MM.1S (cell line): ENCODE measurements at regions not wholly inside any gene's neighbourhood (a gene's known extent, or its start where the extent isn't known, plus 50 kb on each side); places are given as distances from the start of the nearest gene placed in this dataset.

Experiments
- DNase-seq: peaks from one replicate; pipeline ENCODE4 v3.0.0-alpha.2; 2015
- H2AFZ ChIP-seq: fragments of 300-600 bp; sonication (generic); 2 replicates; pipeline ENCODE4 v1.6.0; 2016; ENCODE audit warnings: antibody characterized with exemption, low read length
- H3F3A ChIP-seq: fragments of 300-600 bp; sonication (generic); 2 replicates; pipeline ENCODE4 v1.6.1; 2016; ENCODE audit warnings: mild to moderate bottlenecking, antibody characterized with exemption, low read length, moderate library complexity, mixed read lengths; ENCODE audit not compliant: insufficient read depth
- H3K27ac ChIP-seq: fragments of 300-600 bp; sonication (generic); 2 replicates; pipeline ENCODE4 v1.5.1; 2016; ENCODE audit warnings: mild to moderate bottlenecking, low read length
- H3K27me3 ChIP-seq: fragments of 300-600 bp; sonication (generic); replicated peaks from 2 replicates; pipeline ENCODE4 v1.6.0; 2016; ENCODE audit warnings: low read length; ENCODE audit not compliant: insufficient read depth
- H3K36me3 ChIP-seq: fragments of 300-600 bp; sonication (generic); replicated peaks from 2 replicates; pipeline ENCODE4 v1.6.1; 2016; ENCODE audit warnings: mild to moderate bottlenecking, low read length, mixed read lengths; ENCODE audit not compliant: insufficient read depth
- H3K4me1 ChIP-seq: fragments of 300-600 bp; sonication (generic); 2 replicates; pipeline ENCODE4 v1.6.1; 2016; ENCODE audit warnings: low read length, mixed read lengths
- H3K4me2 ChIP-seq: fragments of 300-600 bp; sonication (generic); 2 replicates; pipeline ENCODE4 v1.6.0; 2016; ENCODE audit warnings: low read depth, low read length
- H3K4me3 ChIP-seq: fragments of 300-600 bp; sonication (generic); 2 replicates; pipeline ENCODE4 v1.5.1; 2016; ENCODE audit warnings: low read length, mixed read lengths
- H3K79me2 ChIP-seq: fragments of 300-600 bp; sonication (generic); 2 replicates; pipeline ENCODE4 v1.6.1; 2016; ENCODE audit warnings: mixed run types, low read length, mixed read lengths
- H3K9ac ChIP-seq: fragments of 300-600 bp; sonication (generic); 2 replicates; pipeline ENCODE4 v1.6.1; 2016; ENCODE audit warnings: low read length, mixed read lengths
- H3K9me2 ChIP-seq: fragments of 300-600 bp; sonication (generic); replicated peaks from 2 replicates; pipeline ENCODE4 v1.6.1; 2016; ENCODE audit warnings: mild to moderate bottlenecking, low read length, mixed read lengths; ENCODE audit not compliant: insufficient read depth
- H3K9me3 ChIP-seq: fragments of 300-600 bp; sonication (generic); replicated peaks from 2 replicates; pipeline ENCODE4 v1.6.1; 2016; ENCODE audit warnings: mild to moderate bottlenecking, low read length, mixed read lengths; ENCODE audit not compliant: insufficient read depth
- H4K20me1 ChIP-seq: fragments of 300-600 bp; sonication (generic); 2 replicates; pipeline ENCODE4 v1.6.1; 2016; ENCODE audit warnings: mild to moderate bottlenecking, low read length, moderate library complexity, mixed read lengths; ENCODE audit not compliant: insufficient read depth
- EZH2 ChIP-seq: fragments of 300-600 bp; sonication (generic); optimal IDR thresholded peaks from 2 replicates; pipeline ENCODE3; 2017; ENCODE audit warnings: low read depth, mild to moderate bottlenecking, antibody characterized with exemption, low read length, mixed read lengths
- EZH2phosphoT487 ChIP-seq: fragments of 300-600 bp; sonication (generic); IDR thresholded peaks from 2 replicates; pipeline ENCODE4 v1.6.1; 2018; ENCODE audit warnings: antibody characterized with exemption, low read length
- TF ChIP-seq, protein P1 (sequence below): fragments of 300-600 bp; sonication (generic); IDR thresholded peaks from 2 replicates; pipeline ENCODE4 v1.5.1; 2016; ENCODE audit warnings: antibody characterized with exemption, low read length, mixed read lengths

DNA sequence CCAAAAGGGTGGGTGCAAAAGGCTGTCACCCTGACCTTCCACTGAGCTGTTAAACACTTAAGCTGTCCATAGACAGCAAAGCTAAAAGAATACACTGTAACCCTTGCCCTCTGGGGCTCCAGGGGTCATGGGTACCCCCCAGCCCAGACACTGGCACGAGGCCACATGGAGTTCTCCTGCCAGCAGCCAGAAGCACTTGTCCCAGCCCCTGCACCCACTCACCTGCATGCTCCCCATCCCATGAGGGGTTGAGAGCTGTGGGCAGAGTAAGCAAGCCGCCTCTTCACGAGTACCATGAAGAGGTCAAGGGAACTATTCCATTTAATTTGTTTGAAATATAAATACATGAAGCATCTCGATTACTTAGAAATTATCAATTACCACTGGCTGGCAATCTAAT, 867.1 kb upstream of the ZEB2 start:
- Histone ChIP-seq H3K27ac (no peak overlapping the region), H3K9ac (no peak overlapping the region), H3K36me3 (no peaks in the 10 kb centered on the region), H3K4me2 (no peak overlapping the region), H4K20me1 (no peaks in the 10 kb centered on the region; the same call in 1 of the 2 replicates), H3K27me3 (no peaks in the 10 kb centered on the region), H2AFZ (no peak overlapping the region), H3K4me3 (no peak overlapping the region), H3F3A (no peaks in the 10 kb centered on the region), H3K9me2 (no peaks in the 10 kb centered on the region), H3K4me1 (no peaks in the 10 kb centered on the region), H3K79me2 (no peaks in the 10 kb centered on the region), H3K9me3 (no peaks in the 10 kb centered on the region)
- no peak for DNase-seq
- TF ChIP-seq EZH2phosphoT487 (no peak), EZH2 (no peak)
- TF ChIP-seq, protein P1, sequence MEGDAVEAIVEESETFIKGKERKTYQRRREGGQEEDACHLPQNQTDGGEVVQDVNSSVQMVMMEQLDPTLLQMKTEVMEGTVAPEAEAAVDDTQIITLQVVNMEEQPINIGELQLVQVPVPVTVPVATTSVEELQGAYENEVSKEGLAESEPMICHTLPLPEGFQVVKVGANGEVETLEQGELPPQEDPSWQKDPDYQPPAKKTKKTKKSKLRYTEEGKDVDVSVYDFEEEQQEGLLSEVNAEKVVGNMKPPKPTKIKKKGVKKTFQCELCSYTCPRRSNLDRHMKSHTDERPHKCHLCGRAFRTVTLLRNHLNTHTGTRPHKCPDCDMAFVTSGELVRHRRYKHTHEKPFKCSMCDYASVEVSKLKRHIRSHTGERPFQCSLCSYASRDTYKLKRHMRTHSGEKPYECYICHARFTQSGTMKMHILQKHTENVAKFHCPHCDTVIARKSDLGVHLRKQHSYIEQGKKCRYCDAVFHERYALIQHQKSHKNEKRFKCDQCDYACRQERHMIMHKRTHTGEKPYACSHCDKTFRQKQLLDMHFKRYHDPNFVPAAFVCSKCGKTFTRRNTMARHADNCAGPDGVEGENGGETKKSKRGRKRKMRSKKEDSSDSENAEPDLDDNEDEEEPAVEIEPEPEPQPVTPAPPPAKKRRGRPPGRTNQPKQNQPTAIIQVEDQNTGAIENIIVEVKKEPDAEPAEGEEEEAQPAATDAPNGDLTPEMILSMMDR = no peak

DNA sequence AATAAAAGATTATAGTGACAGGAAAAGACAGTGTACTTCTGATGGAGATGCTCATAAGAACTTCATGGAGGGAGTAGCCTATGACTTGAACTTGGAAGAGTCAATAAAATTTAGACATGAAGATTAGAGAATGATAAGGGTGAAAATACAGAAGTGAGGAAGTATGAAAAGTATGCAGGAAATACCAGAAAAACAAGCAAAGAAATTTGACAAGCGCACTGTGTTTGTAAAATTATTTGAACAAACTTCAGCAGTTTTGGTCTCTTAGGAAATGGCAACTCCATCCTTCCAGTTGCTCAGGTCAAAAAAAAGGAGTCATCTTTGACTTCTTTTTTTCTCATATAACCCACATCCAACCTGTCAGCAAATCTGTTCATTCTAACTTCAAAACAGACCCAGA, 864.0 kb upstream of the ZEB2 start:
- Histone ChIP-seq H3F3A (no peaks in the 10 kb centered on the region), H3K27ac (no peak overlapping the region), H3K9ac (no peak overlapping the region), H2AFZ (no peak overlapping the region), H3K4me3 (no peak overlapping the region), H3K9me3 (no peaks in the 10 kb centered on the region), H3K4me2 (no peak overlapping the region), H3K9me2 (no peaks in the 10 kb centered on the region), H3K4me1 (no peaks in the 10 kb centered on the region), H3K27me3 (no peaks in the 10 kb centered on the region), H4K20me1 (no peaks in the 10 kb centered on the region), H3K36me3 (no peaks in the 10 kb centered on the region), H3K79me2 (no peaks in the 10 kb centered on the region)
- DNase-seq = no peak
- TF ChIP-seq, protein P1 = no peak
- TF ChIP-seq EZH2phosphoT487 (no peak), EZH2 (no peak)

DNA sequence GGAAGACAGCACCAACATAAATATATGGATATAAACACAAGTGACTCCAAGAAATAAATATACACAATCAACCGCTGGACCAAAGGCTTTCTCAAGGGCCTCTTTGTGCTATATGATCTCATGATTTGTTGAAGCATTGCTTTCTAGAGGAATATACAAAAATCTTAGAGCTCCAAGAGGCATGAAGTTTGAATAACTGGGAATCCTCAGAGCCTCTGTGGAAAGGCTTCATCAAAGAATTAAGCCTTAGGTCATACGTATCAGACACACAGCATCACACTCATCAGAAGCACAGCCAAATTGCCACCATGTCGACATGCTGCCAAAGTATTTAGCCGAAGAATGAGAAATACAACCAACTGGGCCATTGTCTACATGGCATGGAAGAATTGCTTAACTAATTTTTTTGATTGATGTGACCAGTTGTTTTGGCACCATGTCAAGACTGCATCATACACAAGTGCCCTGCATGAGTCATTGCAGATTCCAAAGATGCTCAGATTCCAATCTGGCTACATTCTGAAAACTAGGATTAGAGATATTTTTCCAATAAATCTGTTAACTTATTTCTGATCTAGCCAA, 860.6 kb upstream of the ZEB2 start:
- H3K9me3 ChIP-seq = no peaks in the 10 kb centered on the region
- no peaks in the 10 kb centered on the region for H3K4me1 ChIP-seq

More for the DNA sequence above, 860.6 kb upstream of the ZEB2 start:
- Histone ChIP-seq H3K9me2 (no peaks in the 10 kb centered on the region), H3K9ac (no peak overlapping the region), H3K4me3 (no peak overlapping the region), H4K20me1 (no peaks in the 10 kb centered on the region), H3K27ac (no peak overlapping the region), H3F3A (no peaks in the 10 kb centered on the region), H3K4me2 (no peak overlapping the region), H3K27me3 (no peaks in the 10 kb centered on the region), H3K36me3 (no peaks in the 10 kb centered on the region), H2AFZ (no peak overlapping the region), H3K79me2 (no peaks in the 10 kb centered on the region)
- TF ChIP-seq EZH2 (no peak), EZH2phosphoT487 (no peak)
- TF ChIP-seq, protein P1 = no peak
- DNase-seq = no peak
